C4-2B (cell line): ENCODE measurements at regions not wholly inside any gene's neighbourhood (a gene's known extent, or its start where the extent isn't known, plus 50 kb on each side); places are given as distances from the start of the nearest gene placed in this dataset.

Source experiments
- ZFX ChIP-seq: fragments of 450-650 bp; IDR thresholded peaks from 2 replicates; pipeline ENCODE4 v1.6.1; 2017
- TF ChIP-seq, protein P1 (sequence below): fragments of 450-650 bp; conservative IDR thresholded peaks from 2 replicates; pipeline ENCODE4 v1.5.1; 2017; ENCODE audit warnings: mild to moderate bottlenecking

- TF ChIP-seq, protein P1, sequence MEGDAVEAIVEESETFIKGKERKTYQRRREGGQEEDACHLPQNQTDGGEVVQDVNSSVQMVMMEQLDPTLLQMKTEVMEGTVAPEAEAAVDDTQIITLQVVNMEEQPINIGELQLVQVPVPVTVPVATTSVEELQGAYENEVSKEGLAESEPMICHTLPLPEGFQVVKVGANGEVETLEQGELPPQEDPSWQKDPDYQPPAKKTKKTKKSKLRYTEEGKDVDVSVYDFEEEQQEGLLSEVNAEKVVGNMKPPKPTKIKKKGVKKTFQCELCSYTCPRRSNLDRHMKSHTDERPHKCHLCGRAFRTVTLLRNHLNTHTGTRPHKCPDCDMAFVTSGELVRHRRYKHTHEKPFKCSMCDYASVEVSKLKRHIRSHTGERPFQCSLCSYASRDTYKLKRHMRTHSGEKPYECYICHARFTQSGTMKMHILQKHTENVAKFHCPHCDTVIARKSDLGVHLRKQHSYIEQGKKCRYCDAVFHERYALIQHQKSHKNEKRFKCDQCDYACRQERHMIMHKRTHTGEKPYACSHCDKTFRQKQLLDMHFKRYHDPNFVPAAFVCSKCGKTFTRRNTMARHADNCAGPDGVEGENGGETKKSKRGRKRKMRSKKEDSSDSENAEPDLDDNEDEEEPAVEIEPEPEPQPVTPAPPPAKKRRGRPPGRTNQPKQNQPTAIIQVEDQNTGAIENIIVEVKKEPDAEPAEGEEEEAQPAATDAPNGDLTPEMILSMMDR = no peak
- no peak for TF ChIP-seq ZFX
Measured at GRCh38 chr14:76607510-76607909, 153.8 kb upstream of the VASH1 start.
